Fibroblast of mammary gland (primary cell): ENCODE measurements at regions not wholly inside any gene's neighbourhood (a gene's known extent, or its start where the extent isn't known, plus 50 kb on each side); places are given as distances from the start of the nearest gene placed in this dataset.

Experiments used
- DNase-seq: peaks from one replicate; pipeline ENCODE4 v3.0.0-alpha.2; 2010; ENCODE audit warnings: low read depth
- H3K4me3 ChIP-seq: 2 replicates; pipeline ENCODE4 v1.5.1; 2011; ENCODE audit warnings: low read depth, mild to moderate bottlenecking, low read length, moderate library complexity; ENCODE audit not compliant: control insufficient read depth
- TF ChIP-seq, protein P1 (sequence below): conservative IDR thresholded peaks from 2 replicates; pipeline ENCODE4 v1.5.1; 2011; ENCODE audit warnings: low read depth, low read length, inconsistent platforms; ENCODE audit not compliant: control insufficient read depth, insufficient read depth

DNA sequence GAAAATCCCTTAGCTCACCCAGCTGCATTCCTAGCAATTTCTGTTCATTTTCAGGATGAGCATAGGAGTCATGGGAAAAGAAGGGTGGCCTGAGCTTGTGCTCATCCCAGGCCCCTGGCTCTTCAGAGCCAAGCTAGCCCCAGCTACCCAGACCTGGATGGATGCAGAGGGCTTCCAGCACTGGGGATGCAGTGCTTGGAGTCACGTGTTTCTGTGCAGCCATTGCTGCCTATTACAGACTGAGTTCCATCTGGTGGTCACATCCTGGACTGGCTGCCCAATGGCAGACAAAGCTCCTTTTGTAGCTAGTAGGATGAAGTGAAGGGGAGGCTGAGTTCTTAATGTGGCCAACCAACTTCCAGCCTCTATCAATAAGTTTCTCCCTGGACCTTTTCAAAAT, 54.2 kb upstream of the JDP2 start:
- no peak for DNase-seq
- TF ChIP-seq, protein P1, sequence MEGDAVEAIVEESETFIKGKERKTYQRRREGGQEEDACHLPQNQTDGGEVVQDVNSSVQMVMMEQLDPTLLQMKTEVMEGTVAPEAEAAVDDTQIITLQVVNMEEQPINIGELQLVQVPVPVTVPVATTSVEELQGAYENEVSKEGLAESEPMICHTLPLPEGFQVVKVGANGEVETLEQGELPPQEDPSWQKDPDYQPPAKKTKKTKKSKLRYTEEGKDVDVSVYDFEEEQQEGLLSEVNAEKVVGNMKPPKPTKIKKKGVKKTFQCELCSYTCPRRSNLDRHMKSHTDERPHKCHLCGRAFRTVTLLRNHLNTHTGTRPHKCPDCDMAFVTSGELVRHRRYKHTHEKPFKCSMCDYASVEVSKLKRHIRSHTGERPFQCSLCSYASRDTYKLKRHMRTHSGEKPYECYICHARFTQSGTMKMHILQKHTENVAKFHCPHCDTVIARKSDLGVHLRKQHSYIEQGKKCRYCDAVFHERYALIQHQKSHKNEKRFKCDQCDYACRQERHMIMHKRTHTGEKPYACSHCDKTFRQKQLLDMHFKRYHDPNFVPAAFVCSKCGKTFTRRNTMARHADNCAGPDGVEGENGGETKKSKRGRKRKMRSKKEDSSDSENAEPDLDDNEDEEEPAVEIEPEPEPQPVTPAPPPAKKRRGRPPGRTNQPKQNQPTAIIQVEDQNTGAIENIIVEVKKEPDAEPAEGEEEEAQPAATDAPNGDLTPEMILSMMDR, result no peak
- H3K4me3 ChIP-seq, result no peak overlapping the region

- no peak for DNase-seq
- TF ChIP-seq, protein P1, result no peak
These were observed 52.9 kb upstream of the JDP2 start for GRCh38 chr14:75374911-75375310.

DNA sequence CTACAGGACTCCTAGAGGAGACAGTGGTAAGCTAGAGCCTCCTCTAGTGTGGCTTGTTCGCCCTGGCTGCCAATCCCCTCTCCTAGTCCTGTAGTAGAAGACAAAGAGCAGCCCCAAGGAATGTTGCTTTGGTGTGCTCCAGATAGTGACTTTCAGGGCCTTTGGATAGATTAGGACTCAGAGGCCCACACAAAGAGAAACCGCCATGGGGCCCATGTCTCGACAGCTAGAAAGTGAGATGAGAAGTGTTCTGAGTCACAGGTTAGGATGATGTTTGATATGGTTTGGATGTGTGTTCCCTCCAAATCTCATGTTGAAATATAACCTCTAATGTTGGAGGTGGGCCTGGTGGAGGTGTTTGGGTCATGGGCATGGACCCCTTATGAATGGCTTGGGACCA, 51.8 kb upstream of the JDP2 start:
- no peak for DNase-seq
- TF ChIP-seq, protein P1, result no peak
- H3K4me3 ChIP-seq, result no peak overlapping the region

More at GRCh38 chr14:75374911-75375310, 52.9 kb upstream of the JDP2 start:
- no peak overlapping the region for H3K4me3 ChIP-seq
